Activated naive CD4-positive, alpha-beta T cell treated with anti-CD3 and anti-CD28 coated beads, Interleukin-2, amount 50 U/mL, for 16 hours (primary cell): ENCODE measurements at regions not wholly inside any gene's neighbourhood (a gene's known extent, or its start where the extent isn't known, plus 50 kb on each side); places are given as distances from the start of the nearest gene placed in this dataset.
"Not testable (repeated sequence)": the region's sequence is repeated elsewhere in the genome, so short reads cannot be mapped to it uniquely, and the experiment has no call there.

Experiments
- DNase-seq: peaks from one replicate; pipeline ENCODE4 v3.0.0-alpha.2; 2020

- DNase-seq = no peak
Measured at GRCh38 chr5:97545886-97546535, 363.0 kb upstream of the RIOK2 start.

- no peak for DNase-seq
Measured at GRCh38 chr5:97547430-97547829, 364.4 kb upstream of the RIOK2 start.

- no peak for DNase-seq
Measured at GRCh38 chr5:97547999-97548738, 365.1 kb upstream of the RIOK2 start.

- no peak for DNase-seq
Measured at GRCh38 chr5:97548739-97549080, 365.7 kb upstream of the RIOK2 start.

GRCh38 chr5:97549496-97549895 is 366.4 kb upstream of the RIOK2 start:
- DNase-seq = no peak

GRCh38 chr5:97550164-97550563 is 367.1 kb upstream of the RIOK2 start:
- no peak for DNase-seq

- DNase-seq = no peak
Measured at GRCh38 chr5:97550818-97551217, 367.8 kb upstream of the RIOK2 start.

GRCh38 chr5:97553604-97554452 is 370.8 kb upstream of the RIOK2 start:
- no peak for DNase-seq

- no peak for DNase-seq
Measured at GRCh38 chr5:97554977-97555643, 372.1 kb upstream of the RIOK2 start.

GRCh38 chr5:97555644-97555981 is 372.6 kb upstream of the RIOK2 start:
- no peak for DNase-seq

GRCh38 chr5:97559827-97560598 is 377.0 kb upstream of the RIOK2 start:
- no peak for DNase-seq

- DNase-seq = no peak
Measured at GRCh38 chr5:97560599-97560993, 377.5 kb upstream of the RIOK2 start.

- DNase-seq = no peak
Measured at GRCh38 chr5:97563050-97563657, 380.1 kb upstream of the RIOK2 start.

- no peak for DNase-seq
Measured at GRCh38 chr5:97568382-97568781, 385.3 kb upstream of the RIOK2 start.

GRCh38 chr5:97570242-97570641 is 387.2 kb upstream of the RIOK2 start:
- no peak for DNase-seq

- no peak for DNase-seq
Measured at GRCh38 chr5:97575322-97575721, 392.3 kb upstream of the RIOK2 start.

GRCh38 chr5:97576956-97577355 is 393.9 kb upstream of the RIOK2 start:
- DNase-seq = no peak

GRCh38 chr5:97579977-97580376 is 396.9 kb upstream of the RIOK2 start:
- not testable (repeated sequence) for DNase-seq

GRCh38 chr5:97580746-97581145 is 397.7 kb upstream of the RIOK2 start:
- DNase-seq = no peak

GRCh38 chr5:97591781-97592180 is 408.7 kb upstream of the RIOK2 start:
- DNase-seq = no peak

GRCh38 chr5:97600486-97600885 is 417.4 kb upstream of the RIOK2 start:
- no peak for DNase-seq

GRCh38 chr5:97601651-97602050 is 418.6 kb upstream of the RIOK2 start:
- DNase-seq = no peak
